GM18526 (cell line): ENCODE measurements at regions not wholly inside any gene's neighbourhood (a gene's known extent, or its start where the extent isn't known, plus 50 kb on each side); places are given as distances from the start of the nearest gene placed in this dataset.

Experiments used
- POLR2A ChIP-seq: IDR thresholded peaks from 3 replicates; pipeline ENCODE4 v1.6.1; 2011; ENCODE audit not compliant: insufficient read length; ENCODE audit errors: extremely low read depth

- TF ChIP-seq POLR2A, result no peak
These were observed 121.2 kb downstream of the HAPSTR1 start for GRCh38 chr16:9212621-9213020.

- TF ChIP-seq POLR2A, result no peak
These were observed 128.4 kb downstream of the HAPSTR1 start for GRCh38 chr16:9219813-9220212.

GRCh38 chr16:9225527-9226316 lies 134.3 kb downstream of the HAPSTR1 start:
- TF ChIP-seq POLR2A, result no peak

DNA sequence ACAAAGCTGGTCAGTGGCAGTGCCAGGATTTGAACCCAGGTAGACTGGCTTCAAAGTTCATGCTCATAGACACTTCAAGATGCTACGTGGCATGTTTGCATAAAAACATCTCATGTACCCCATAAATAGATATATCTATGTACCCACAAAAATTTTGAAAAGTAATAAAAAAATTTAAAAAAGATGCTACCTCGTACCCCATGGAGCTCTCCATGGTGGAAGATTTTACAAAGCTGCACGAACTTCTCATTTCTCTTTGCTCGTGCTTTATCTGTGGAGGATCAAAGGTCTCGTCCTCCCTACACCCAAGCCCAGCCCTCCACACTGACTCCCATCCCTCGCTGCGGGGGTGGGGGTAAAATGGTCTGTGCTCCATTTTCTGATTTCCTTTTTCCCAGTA lies 135.5 kb downstream of the HAPSTR1 start:
- TF ChIP-seq POLR2A, result no peak

- no peak for TF ChIP-seq POLR2A
These were observed 139.6 kb downstream of the HAPSTR1 start for GRCh38 chr16:9231039-9231438.

- TF ChIP-seq POLR2A, result no peak
These were observed 140.8 kb downstream of the HAPSTR1 start for GRCh38 chr16:9232102-9232770.

GRCh38 chr16:9235867-9236266 lies 144.4 kb downstream of the HAPSTR1 start:
- TF ChIP-seq POLR2A, result no peak

DNA sequence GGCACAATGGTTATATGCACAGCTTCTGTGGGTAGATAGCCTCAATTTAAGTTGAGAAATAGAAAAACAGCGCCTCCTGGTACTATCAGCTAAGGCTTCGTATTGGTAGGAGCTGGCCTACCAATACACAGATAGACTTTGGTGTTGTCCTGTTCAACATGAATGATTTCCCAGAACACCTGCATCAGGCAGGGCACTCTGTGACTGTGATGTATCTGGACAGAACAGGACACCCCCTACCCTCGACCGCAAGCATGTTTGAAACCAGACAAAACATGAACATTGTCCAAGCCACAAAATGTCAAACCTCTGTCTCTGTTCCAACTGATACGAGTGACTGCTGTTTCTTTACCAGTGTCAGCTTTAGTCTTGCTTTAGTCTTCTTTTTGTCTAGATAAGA lies 144.9 kb downstream of the HAPSTR1 start:
- TF ChIP-seq POLR2A, result no peak

DNA sequence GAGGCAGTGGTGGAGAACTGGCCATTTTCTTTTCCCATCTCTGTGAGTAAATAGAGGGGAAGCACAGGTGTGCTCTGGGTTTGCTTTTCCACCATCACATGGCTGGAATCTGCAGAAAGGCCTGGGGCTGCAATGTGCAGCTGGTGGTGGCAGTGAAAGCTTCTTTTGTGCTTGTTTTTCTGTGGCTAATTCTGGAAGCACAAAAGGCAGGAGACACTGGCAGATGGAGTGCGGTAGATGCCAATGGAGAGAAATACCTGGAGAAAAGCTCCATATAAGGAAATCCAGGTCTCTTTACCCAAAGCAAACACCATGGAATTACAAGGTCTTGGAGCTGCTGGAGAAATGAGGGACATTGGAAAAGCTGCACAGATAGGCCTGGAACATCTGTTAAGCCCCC lies 146.9 kb downstream of the HAPSTR1 start:
- TF ChIP-seq POLR2A, result no peak

- no peak for TF ChIP-seq POLR2A
These were observed 149.7 kb downstream of the HAPSTR1 start for GRCh38 chr16:9241177-9241576.

- TF ChIP-seq POLR2A, result no peak
These were observed 156.7 kb downstream of the HAPSTR1 start for GRCh38 chr16:9248162-9248561.

- no peak for TF ChIP-seq POLR2A
These were observed 158.1 kb downstream of the HAPSTR1 start for GRCh38 chr16:9249534-9249933.

GRCh38 chr16:9251026-9251425 lies 159.6 kb downstream of the HAPSTR1 start:
- TF ChIP-seq POLR2A, result no peak

DNA sequence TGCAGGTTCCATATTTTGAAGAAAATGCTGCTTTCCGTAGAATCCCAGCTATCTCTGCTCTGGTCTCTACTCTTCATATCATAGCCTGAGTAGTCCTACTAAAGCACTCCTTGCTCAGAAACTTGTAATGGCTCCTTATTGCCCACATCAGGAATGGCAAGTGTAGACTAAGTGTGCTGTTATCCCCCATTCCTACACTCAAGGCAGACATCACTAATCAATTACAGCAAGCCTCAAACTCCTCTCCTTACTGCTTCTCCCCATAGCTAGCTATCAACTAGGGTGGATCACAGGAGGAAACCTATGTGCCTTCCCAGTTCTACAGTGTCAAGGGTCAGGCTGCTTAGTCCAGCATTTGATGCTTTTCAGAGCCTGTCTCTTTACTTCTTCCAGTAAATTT lies 163.4 kb downstream of the HAPSTR1 start:
- TF ChIP-seq POLR2A, result no peak

DNA sequence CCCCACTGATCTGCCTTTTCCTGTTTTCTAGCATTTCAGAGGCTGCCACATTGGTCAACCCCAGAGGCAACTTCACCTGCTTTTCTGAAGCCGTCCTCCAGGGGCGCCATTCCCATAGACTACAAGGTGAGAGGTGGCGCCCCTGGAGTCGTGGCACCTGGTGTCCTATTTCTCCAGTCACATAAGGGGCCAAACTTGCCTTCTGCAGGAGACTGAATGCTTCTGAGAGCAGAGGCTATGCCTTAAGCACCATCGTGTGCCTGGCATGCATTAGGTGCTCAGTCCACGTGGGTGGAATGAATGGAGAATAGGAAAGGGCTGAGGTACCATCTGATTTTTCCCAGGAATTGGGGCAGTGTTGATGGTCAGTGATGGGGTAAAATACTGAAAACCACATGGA lies 164.8 kb downstream of the HAPSTR1 start:
- TF ChIP-seq POLR2A, result no peak

GRCh38 chr16:9257843-9258242 lies 166.4 kb downstream of the HAPSTR1 start:
- TF ChIP-seq POLR2A, result no peak

DNA sequence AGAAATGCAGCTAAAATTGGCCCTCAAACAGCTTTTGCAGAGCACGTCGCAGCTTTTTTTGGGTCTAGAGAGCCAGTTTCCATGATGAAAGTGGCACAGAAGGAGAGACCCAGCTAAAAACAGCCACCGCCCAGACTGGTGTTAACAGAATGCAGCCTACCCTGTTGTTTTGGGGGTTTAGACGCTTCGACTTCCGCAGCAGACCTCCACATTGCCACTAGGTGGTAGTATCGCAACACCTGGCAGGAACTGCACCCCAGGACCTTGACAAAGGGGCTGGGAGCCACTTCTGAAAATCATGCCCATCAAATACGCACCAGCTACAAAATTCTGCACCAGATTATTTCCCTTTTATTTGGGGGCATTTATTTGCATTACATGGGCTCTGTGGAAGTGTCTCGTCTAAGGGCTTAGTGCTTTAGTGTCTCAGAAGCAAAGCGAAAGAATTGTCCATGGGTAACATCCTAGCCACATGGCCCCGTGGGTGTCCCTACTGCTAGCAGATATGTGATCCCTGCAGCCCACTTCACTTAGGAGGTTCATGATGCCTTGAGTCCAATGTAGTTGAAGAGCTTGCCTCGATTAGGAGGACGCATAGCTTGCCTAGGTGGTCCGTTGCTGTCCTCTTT lies 167.1 kb downstream of the HAPSTR1 start:
- no peak for TF ChIP-seq POLR2A
